Tibial nerve (tissue), 4 donors: ENCODE measurements at regions not wholly inside any gene's neighbourhood (a gene's known extent, or its start where the extent isn't known, plus 50 kb on each side); places are given as distances from the start of the nearest gene placed in this dataset.
A peak's percentile ranks its signal among the peaks of the same experiment; 100 is the strongest.

ENCODE experiments used
- DNase-seq, 2 donors: peaks; one replicate each; pipeline ENCODE4 v3.0.0-alpha.2; 2019; ENCODE audit warnings: low spot score in 2 of 2
- H3K27ac ChIP-seq, 4 donors: fragments of 200-600 bp; sonication (generic) in 3 of 4; one replicate each; pipeline ENCODE4 v1.5.1; 2017 to 2019; ENCODE audit warnings: mild to moderate bottlenecking in 1 of 4
- H3K27me3 ChIP-seq, 2 donors: fragments of 200-600 bp; sonication (generic) in 1 of 2; one replicate each; pipeline versions ENCODE4 v1.5.1 to v1.6.0; 2017 to 2019
- H3K36me3 ChIP-seq, 3 donors: fragments of 200-600 bp; sonication (generic); one replicate each; pipeline ENCODE4 v1.5.1; 2018 to 2019
- H3K4me1 ChIP-seq, 4 donors: fragments of 200-600 bp; sonication (generic) in 3 of 4; one replicate each; pipeline ENCODE4 v1.5.1; 2017 to 2019
- H3K4me3 ChIP-seq, 4 donors: fragments of 200-600 bp; sonication (generic) in 3 of 4; one replicate each; pipeline ENCODE4 v1.5.1; 2017 to 2019; ENCODE audit warnings: mild to moderate bottlenecking in 1 of 4, moderate library complexity in 1 of 4
- H3K9me3 ChIP-seq, 4 donors: fragments of 200-600 bp; sonication (generic) in 3 of 4; one replicate each; pipeline ENCODE4 v1.5.1; 2017 to 2019
- CTCF ChIP-seq, 5 experiments: fragments of 200-600 bp in 3 of 5; fragments of 450-650 bp in 2 of 5; sonication (generic) in 3 of 5; IDR thresholded peaks; one replicate each; pipeline ENCODE4 v1.5.1; 2016 to 2019; ENCODE audit warnings: antibody characterized with exemption in 5 of 5, mild to moderate bottlenecking in 3 of 5, moderate library complexity in 2 of 5
- EP300 ChIP-seq, 2 donors: sonication (generic); formaldehyde crosslinking; IDR thresholded peaks; one replicate each; pipeline ENCODE4 v1.6.1; 2017; ENCODE audit warnings: antibody characterized with exemption in 2 of 2, mild to moderate bottlenecking in 1 of 2
- POLR2A ChIP-seq, 2 donors: fragments of 450-650 bp; IDR thresholded peaks; one replicate each; pipeline ENCODE4 v1.6.1; 2017; ENCODE audit warnings: antibody characterized with exemption in 2 of 2, mild to moderate bottlenecking in 2 of 2, moderate library complexity in 2 of 2
- WGBS, 2 donors: methylation state at CpG; one replicate each; pipeline ENCODE4 v1.1.5; 2018; 5-methylcytosine and 5-hydroxymethylcytosine counted together

GRCh38 chr2:16495509-16496208, 170.0 kb downstream of the CYRIA start:
- Histone ChIP-seq H3K4me1 (peaks cover 0 to 3% (median 0%) of the 10 kb centered on the region in 4 donors), H3K36me3 (no peaks in the 10 kb centered on the region), H3K9me3 (no peaks in the 10 kb centered on the region), H3K27ac (no peak overlapping the region), H3K4me3 (no peak overlapping the region), H3K27me3 (no peaks in the 10 kb centered on the region)
- peak in 1 of 2 donors; percentile 81 for TF ChIP-seq EP300 (IDR thresholded peaks at IDR 0.05)
- TF ChIP-seq CTCF (IDR thresholded peaks at IDR 0.05) = no peak
- TF ChIP-seq POLR2A (IDR thresholded peaks at IDR 0.05) = no peak
- DNase-seq = peak in 1 of 2 donors; percentile 66
- 48 to 71% methylated on average over 3 of the region's 3 CpGs for WGBS, 2 donors

GRCh38 chr2:16494836-16495508, 170.7 kb downstream of the CYRIA start:
- WGBS, 2 donors = 63% methylated on average over 5 of the region's 5 CpGs

GRCh38 chr2:16493788-16494187, 171.8 kb downstream of the CYRIA start:
- H3K4me3 ChIP-seq = no peak overlapping the region
- no peak for DNase-seq
- H3K27me3 ChIP-seq = no peaks in the 10 kb centered on the region
- 76 to 82% methylated on average over 3 of the region's 3 CpGs for WGBS, 2 donors
- TF ChIP-seq POLR2A (IDR thresholded peaks at IDR 0.05) = no peak
- no peak for TF ChIP-seq EP300 (IDR thresholded peaks at IDR 0.05)
- TF ChIP-seq CTCF (IDR thresholded peaks at IDR 0.05) = no peak
- no peaks in the 10 kb centered on the region for H3K36me3 ChIP-seq
- H3K27ac ChIP-seq = no peak overlapping the region
- no peaks in the 10 kb centered on the region for H3K9me3 ChIP-seq
- peaks cover 0 to 3% (median 0%) of the 10 kb centered on the region in 4 donors for H3K4me1 ChIP-seq

More at GRCh38 chr2:16494836-16495508, 170.7 kb downstream of the CYRIA start:
- H3K4me1 ChIP-seq = peaks cover 0 to 3% (median 0%) of the 10 kb centered on the region in 4 donors
- H3K4me3 ChIP-seq = no peak overlapping the region
- TF ChIP-seq POLR2A (IDR thresholded peaks at IDR 0.05) = no peak
- TF ChIP-seq EP300 (IDR thresholded peaks at IDR 0.05) = no peak
- no peak for TF ChIP-seq CTCF (IDR thresholded peaks at IDR 0.05)
- DNase-seq = no peak
- no peaks in the 10 kb centered on the region for H3K9me3 ChIP-seq
- no peaks in the 10 kb centered on the region for H3K36me3 ChIP-seq
- H3K27me3 ChIP-seq = no peaks in the 10 kb centered on the region
- H3K27ac ChIP-seq = no peak overlapping the region

- no peak overlapping the region for H3K4me3 ChIP-seq
- no peak for DNase-seq
- WGBS, 2 donors = 31 to 32% methylated on average over 4 of the region's 4 CpGs
- no peaks in the 10 kb centered on the region for H3K9me3 ChIP-seq
- H3K36me3 ChIP-seq = no peaks in the 10 kb centered on the region
- H3K4me1 ChIP-seq = no peaks in the 10 kb centered on the region
- TF ChIP-seq EP300 (IDR thresholded peaks at IDR 0.05) (no peak), CTCF (IDR thresholded peaks at IDR 0.05) (peak; percentile 24 to 41 (median 30)), POLR2A (IDR thresholded peaks at IDR 0.05) (no peak)
- no peaks in the 10 kb centered on the region for H3K27me3 ChIP-seq
- H3K27ac ChIP-seq = no peak overlapping the region
These were observed 177.9 kb downstream of the CYRIA start for GRCh38 chr2:16487686-16488085.

- no peaks in the 10 kb centered on the region for H3K4me1 ChIP-seq
- WGBS, 2 donors = 90 to 93% methylated on average over 2 of the region's 2 CpGs
These were observed 180.4 kb downstream of the CYRIA start for GRCh38 chr2:16485251-16485650.

More at GRCh38 chr2:16485251-16485650, 180.4 kb downstream of the CYRIA start:
- Histone ChIP-seq H3K27ac (no peak overlapping the region), H3K9me3 (no peaks in the 10 kb centered on the region), H3K27me3 (no peaks in the 10 kb centered on the region), H3K4me3 (no peak overlapping the region), H3K36me3 (no peaks in the 10 kb centered on the region)
- no peak for DNase-seq
- no peak for TF ChIP-seq POLR2A (IDR thresholded peaks at IDR 0.05)
- TF ChIP-seq CTCF (IDR thresholded peaks at IDR 0.05) = no peak
- TF ChIP-seq EP300 (IDR thresholded peaks at IDR 0.05) = no peak
